Endodermal cell (in vitro differentiated cells): ENCODE measurements at regions not wholly inside any gene's neighbourhood (a gene's known extent, or its start where the extent isn't known, plus 50 kb on each side); places are given as distances from the start of the nearest gene placed in this dataset.

Source experiments
- DNase-seq: peaks from one replicate; pipeline ENCODE4 v3.0.0-alpha.2; 2017
- H3K27ac ChIP-seq: 2 replicates; pipeline ENCODE4 v1.5.1; 2013; ENCODE audit warnings: mild to moderate bottlenecking, low read depth, low read length, moderate library complexity
- H3K27me3 ChIP-seq: 2 replicates; pipeline ENCODE4 v1.6.1; 2013; ENCODE audit warnings: mild to moderate bottlenecking, low read length, moderate library complexity; ENCODE audit not compliant: insufficient read depth, control insufficient read depth, poor library complexity, severe bottlenecking
- H3K36me3 ChIP-seq: 2 replicates; pipeline ENCODE4 v1.7.0; 2013; ENCODE audit warnings: mild to moderate bottlenecking, low read length, moderate library complexity; ENCODE audit not compliant: control insufficient read depth, insufficient read depth
- H3K4me1 ChIP-seq: one replicate; pipeline ENCODE4 v1.7.0; 2013; ENCODE audit warnings: low read length; ENCODE audit not compliant: control insufficient read depth, insufficient read depth
- H3K4me3 ChIP-seq: 2 replicates; pipeline ENCODE4 v1.5.1; 2013; ENCODE audit warnings: mild to moderate bottlenecking, low read length, moderate library complexity
- H3K9ac ChIP-seq: 2 replicates; pipeline ENCODE4 v1.6.1; 2013; ENCODE audit warnings: mild to moderate bottlenecking, low read length, moderate library complexity; ENCODE audit not compliant: poor library complexity, severe bottlenecking; ENCODE audit errors: extremely low read depth
- H3K9me3 ChIP-seq: 2 replicates; pipeline ENCODE4 v1.6.1; 2013; ENCODE audit warnings: mild to moderate bottlenecking, low read length, moderate library complexity; ENCODE audit not compliant: control insufficient read depth
- H3K27ac Mint-ChIP-seq: 2 replicates; pipeline ENCODE4 v1.8.0; 2020; ENCODE audit warnings: mixed read lengths
- H3K27me3 Mint-ChIP-seq: 2 replicates; pipeline ENCODE4 v1.8.0; 2021; ENCODE audit warnings: mild to moderate bottlenecking, mixed read lengths; ENCODE audit not compliant: insufficient read depth
- H3K36me3 Mint-ChIP-seq: 2 replicates; pipeline ENCODE4 v1.8.0; 2020; ENCODE audit warnings: low read depth, mixed read lengths
- H3K4me1 Mint-ChIP-seq: 2 replicates; pipeline ENCODE4 v1.8.0; 2020; ENCODE audit warnings: mixed read lengths
- H3K4me3 Mint-ChIP-seq: 2 replicates; pipeline ENCODE4 v1.8.0; 2020; ENCODE audit warnings: mild to moderate bottlenecking, moderate library complexity, mixed read lengths
- H3K9me3 Mint-ChIP-seq: 2 replicates; pipeline ENCODE4 v1.8.0; 2020; ENCODE audit warnings: mild to moderate bottlenecking, mixed read lengths
- CTCF ChIP-seq: fragments of 200-600 bp; sonication (generic); conservative IDR thresholded peaks from 2 replicates; pipeline ENCODE4 v1.5.0; 2021; ENCODE audit warnings: antibody characterized with exemption, mild to moderate bottlenecking
- WGBS, 2 experiments: methylation state at CpG; one replicate each; pipeline versions ENCODE4 v1.1.5 to v1.1.7; 2013; ENCODE audit warnings: missing lambda C conversion rate in 2 of 2, mixed read lengths in 1 of 2; ENCODE audit not compliant: insufficient coverage in 1 of 2, insufficient read length in 1 of 2; 5-methylcytosine and 5-hydroxymethylcytosine counted together

DNA sequence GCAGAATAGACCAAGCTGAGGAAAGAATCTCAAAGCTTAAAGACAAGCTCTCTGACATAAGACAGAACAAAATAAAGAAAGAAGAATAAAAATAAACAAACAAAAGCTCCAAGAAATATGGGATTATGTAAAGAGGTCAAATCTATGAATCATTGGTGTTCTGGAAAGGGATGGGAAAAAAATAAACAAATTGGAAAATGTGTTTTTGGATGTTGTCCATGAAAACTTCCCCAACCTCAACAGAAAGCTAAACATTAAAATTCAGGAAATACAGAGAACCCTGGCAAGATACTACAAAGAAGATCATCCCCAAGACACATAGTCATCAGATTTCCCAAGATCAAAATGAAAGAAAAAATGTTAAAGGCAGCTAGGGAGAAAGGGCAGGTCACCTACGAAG lies 662.0 kb upstream of the CDH18 start:
- H3K4me1 ChIP-seq = no peaks in the 10 kb centered on the region
- Mint-ChIP-seq H3K36me3 (no peaks in the 10 kb centered on the region), H3K27me3 (peaks cover 4% of the 10 kb centered on the region), H3K27ac (no peak overlapping the region), H3K4me1 (peaks cover 12% of the 10 kb centered on the region), H3K4me3 (no peak overlapping the region), H3K9me3 (no peaks in the 10 kb centered on the region)
- no peak for DNase-seq
- no peak overlapping the region for H3K27ac ChIP-seq
- H3K36me3 ChIP-seq = no peaks in the 10 kb centered on the region
- no peak overlapping the region for H3K9ac ChIP-seq
- TF ChIP-seq CTCF = no peak
- 50% methylated on average over 1 of the region's 1 CpG; no CpG with 5 or more reads in 1 of the 2 experiments for WGBS, 2 experiments
- H3K4me3 ChIP-seq = no peak overlapping the region
- H3K27me3 ChIP-seq = no peaks in the 10 kb centered on the region
- no peaks in the 10 kb centered on the region for H3K9me3 ChIP-seq

GRCh38 chr5:20648981-20649380 lies 661.0 kb upstream of the CDH18 start:
- DNase-seq = no peak
- Mint-ChIP-seq H3K36me3 (no peaks in the 10 kb centered on the region), H3K4me1 (peaks cover 12% of the 10 kb centered on the region), H3K9me3 (no peaks in the 10 kb centered on the region), H3K27ac (no peak overlapping the region), H3K27me3 (peaks cover 4% of the 10 kb centered on the region), H3K4me3 (no peak overlapping the region)
- TF ChIP-seq CTCF = no peak
- no peaks in the 10 kb centered on the region for H3K27me3 ChIP-seq
- H3K4me1 ChIP-seq = no peaks in the 10 kb centered on the region
- no peak overlapping the region for H3K27ac ChIP-seq
- no peak overlapping the region for H3K9ac ChIP-seq
- no peaks in the 10 kb centered on the region for H3K9me3 ChIP-seq
- H3K36me3 ChIP-seq = no peaks in the 10 kb centered on the region
- H3K4me3 ChIP-seq = no peak overlapping the region

DNA sequence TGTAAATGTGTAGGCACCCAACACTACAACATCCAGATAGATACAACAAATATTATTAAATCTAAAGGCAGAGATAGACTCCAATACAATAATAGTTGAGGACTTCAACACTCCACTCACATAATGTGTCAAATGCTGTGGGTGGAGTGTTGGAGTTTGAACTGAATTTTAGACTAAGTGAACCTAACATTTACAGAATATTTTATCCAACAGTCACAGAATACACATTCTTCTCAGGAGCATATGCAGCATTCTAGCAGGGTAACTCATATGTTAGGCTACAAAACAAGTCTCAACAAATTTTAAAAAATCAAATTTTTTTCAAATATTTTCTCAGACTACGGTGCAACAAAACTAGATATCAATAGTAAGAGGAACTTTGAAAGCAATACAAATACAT lies 648.7 kb upstream of the CDH18 start:
- Histone ChIP-seq H3K4me3 (no peak overlapping the region), H3K4me1 (no peaks in the 10 kb centered on the region), H3K9me3 (no peaks in the 10 kb centered on the region), H3K9ac (no peak overlapping the region), H3K27me3 (no peaks in the 10 kb centered on the region), H3K27ac (no peak overlapping the region), H3K36me3 (no peaks in the 10 kb centered on the region)
- H3K9me3 Mint-ChIP-seq = no peaks in the 10 kb centered on the region
- DNase-seq = no peak
- H3K27ac Mint-ChIP-seq = no peak overlapping the region
- 40% methylated on average over 1 of the region's 1 CpG; no CpG with 5 or more reads in 1 of the 2 experiments for WGBS, 2 experiments
- H3K4me1 Mint-ChIP-seq = no peaks in the 10 kb centered on the region
- no peak overlapping the region for H3K4me3 Mint-ChIP-seq
- no peaks in the 10 kb centered on the region for H3K27me3 Mint-ChIP-seq
- TF ChIP-seq CTCF = no peak
- no peaks in the 10 kb centered on the region for H3K36me3 Mint-ChIP-seq
